ENCODE measurements at regions not wholly inside any gene's neighbourhood (a gene's known extent, or its start where the extent isn't known, plus 50 kb on each side); places are given as distances from the start of the nearest gene placed in this dataset.

- TF ChIP-seq POLR2AphosphoS5 (IDR thresholded peaks at IDR 0.05; ENCODE audit: borderline replicate concordance, low read depth, low read length) (no peak), EZH2 (IDR thresholded peaks at IDR 0.05) (no peak)
Observed at GRCh38 chr3:22386107-22386506, 635.1 kb upstream of the ZNF385D start.

All from SK-N-MC (cell line).